ENCODE measurements at regions not wholly inside any gene's neighbourhood (a gene's known extent, or its start where the extent isn't known, plus 50 kb on each side); places are given as distances from the start of the nearest gene placed in this dataset.

DNA sequence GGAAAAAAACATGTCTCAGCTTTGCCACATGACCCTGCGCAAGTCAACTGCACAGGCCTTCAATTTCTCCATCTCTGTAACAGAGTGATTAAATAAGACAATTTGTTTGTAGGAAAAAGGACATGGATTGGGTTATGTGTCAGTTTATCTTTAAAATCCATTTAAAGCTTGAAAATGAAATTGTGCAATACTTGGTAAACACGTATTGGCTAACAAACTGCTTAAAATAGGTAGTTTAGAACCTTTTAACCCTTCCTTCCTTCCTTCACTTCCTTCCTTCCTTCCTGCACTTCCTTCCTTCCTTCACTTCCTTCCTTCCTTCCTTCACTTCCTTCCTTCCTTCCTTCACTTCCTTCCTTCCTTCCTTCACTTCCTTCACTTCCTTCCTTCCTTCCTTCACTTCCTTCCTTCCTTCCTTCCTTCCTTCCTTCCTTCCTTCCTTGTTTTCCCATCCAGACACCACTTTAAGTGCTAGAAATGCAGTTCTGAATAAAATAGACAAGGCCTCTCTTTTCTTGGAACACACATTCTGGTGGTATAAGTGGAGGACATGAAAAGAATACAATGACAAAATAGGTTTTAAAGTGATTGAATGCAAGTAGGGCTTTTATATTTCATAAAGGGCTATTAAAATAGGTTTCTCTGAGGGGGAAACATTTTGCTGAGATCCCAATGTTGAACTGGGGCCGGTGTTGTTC, 130.2 kb upstream of the TP63 start:
- no peak overlapping the region for H3K4me3 ChIP-seq
- TF ChIP-seq PCBP1 (IDR thresholded peaks at IDR 0.05; ENCODE audit: low read depth, low read length, poor library complexity, severe bottlenecking) (no peak), ZNF140 (CRISPR knock-in tag; IDR thresholded peaks at IDR 0.05) (no peak)
- H3K4me2 ChIP-seq (ENCODE audit: insufficient read depth, low read length) = no peak overlapping the region
- DNase-seq (ENCODE audit: extremely low read depth in 1 of 4, low spot score in 3 of 4) (no peak), FAIRE-seq (no peak), ATAC-seq (no peak)
- BruUV-seq (replicated peaks) = no TSS peak
- no peaks in the 10 kb centered on the region for H3K4me1 ChIP-seq (replicated peaks in 1 of 2; ENCODE audit: control insufficient read depth in 2 of 2, insufficient read depth in 2 of 2, low read length in 2 of 2)
- H3K27ac ChIP-seq (ENCODE audit: extremely low read depth, low read depth, low read length) = no peak overlapping the region
- intact Hi-C loops (cut with micrococcal nuclease) = no loop called here
- in situ Hi-C loops (cut with MboI) = no loop called here
- H3K27me3 ChIP-seq (ENCODE audit: control insufficient read depth in 2 of 2, insufficient read depth in 2 of 2, low read length in 2 of 2) = no peaks in the 10 kb centered on the region
- H3K9me1 ChIP-seq (ENCODE audit: control insufficient read depth, insufficient read depth, low read length) = no peaks in the 10 kb centered on the region
- H3K79me2 ChIP-seq (ENCODE audit: control insufficient read depth, insufficient read depth, low read length) = no peaks in the 10 kb centered on the region
- ChIA-PET POLR2A (no interaction called here), CTCF (ENCODE audit: low intra/inter-chr PET ratio) (no interaction called here)
- 3% methylated on average over 3 of the region's 3 CpGs for WGBS (ENCODE audit: insufficient coverage, low coverage, missing lambda C conversion rate)
- no peak overlapping the region for H3K9ac ChIP-seq (ENCODE audit: insufficient read depth in 1 of 2, low read depth in 2 of 2, low read length in 2 of 2)
- no peaks in the 10 kb centered on the region; the same call in 1 of the 2 replicates for H3K9me3 ChIP-seq (replicated peaks; ENCODE audit: control insufficient read depth, insufficient read depth, low read depth, low read length)
- H3K36me3 ChIP-seq (ENCODE audit: control insufficient read depth, insufficient read depth, low read length) = no peaks in the 10 kb centered on the region
- H2AFZ ChIP-seq (ENCODE audit: low read depth, low read length) = no peak overlapping the region
- H4K20me1 ChIP-seq (replicated peaks; ENCODE audit: control insufficient read depth, insufficient read depth, low read length) = no peaks in the 10 kb centered on the region

GRCh38 chr3:189502256-189502655, 128.9 kb upstream of the TP63 start:
- intact Hi-C loops (cut with micrococcal nuclease) = no loop called here
- no TSS peak for BruUV-seq (replicated peaks)
- H3K9me3 ChIP-seq (replicated peaks; ENCODE audit: control insufficient read depth, insufficient read depth, low read depth, low read length) = no peaks in the 10 kb centered on the region; the same call in 1 of the 2 replicates
- in situ Hi-C loops (cut with MboI) = no loop called here
- 0% methylated on average over 4 of the region's 4 CpGs for WGBS (ENCODE audit: insufficient coverage, low coverage, missing lambda C conversion rate)
- no peak overlapping the region for H3K4me2 ChIP-seq (ENCODE audit: insufficient read depth, low read length)
- no peak for ATAC-seq
- no peaks in the 10 kb centered on the region for H3K36me3 ChIP-seq (ENCODE audit: control insufficient read depth, insufficient read depth, low read length)
- H3K27me3 ChIP-seq (ENCODE audit: control insufficient read depth in 2 of 2, insufficient read depth in 2 of 2, low read length in 2 of 2) = no peaks in the 10 kb centered on the region
- H3K9ac ChIP-seq (ENCODE audit: insufficient read depth in 1 of 2, low read depth in 2 of 2, low read length in 2 of 2) = no peak overlapping the region
- CTCF ChIA-PET (ENCODE audit: low intra/inter-chr PET ratio) = no interaction called here
- no peaks in the 10 kb centered on the region for H3K79me2 ChIP-seq (ENCODE audit: control insufficient read depth, insufficient read depth, low read length)
- no peaks in the 10 kb centered on the region for H3K9me1 ChIP-seq (ENCODE audit: control insufficient read depth, insufficient read depth, low read length)
- no peaks in the 10 kb centered on the region for H3K4me1 ChIP-seq (replicated peaks in 1 of 2; ENCODE audit: control insufficient read depth in 2 of 2, insufficient read depth in 2 of 2, low read length in 2 of 2)
- POLR2A ChIA-PET = no interaction called here
- H2AFZ ChIP-seq (ENCODE audit: low read depth, low read length) = no peak overlapping the region
- no peak for DNase-seq (ENCODE audit: extremely low read depth in 1 of 4, low spot score in 3 of 4)
- no peak overlapping the region for H3K4me3 ChIP-seq
- no peak overlapping the region for H3K27ac ChIP-seq (ENCODE audit: extremely low read depth, low read depth, low read length)
- H4K20me1 ChIP-seq (replicated peaks; ENCODE audit: control insufficient read depth, insufficient read depth, low read length) = no peaks in the 10 kb centered on the region
- no peak for FAIRE-seq
- TF ChIP-seq, protein P1, sequence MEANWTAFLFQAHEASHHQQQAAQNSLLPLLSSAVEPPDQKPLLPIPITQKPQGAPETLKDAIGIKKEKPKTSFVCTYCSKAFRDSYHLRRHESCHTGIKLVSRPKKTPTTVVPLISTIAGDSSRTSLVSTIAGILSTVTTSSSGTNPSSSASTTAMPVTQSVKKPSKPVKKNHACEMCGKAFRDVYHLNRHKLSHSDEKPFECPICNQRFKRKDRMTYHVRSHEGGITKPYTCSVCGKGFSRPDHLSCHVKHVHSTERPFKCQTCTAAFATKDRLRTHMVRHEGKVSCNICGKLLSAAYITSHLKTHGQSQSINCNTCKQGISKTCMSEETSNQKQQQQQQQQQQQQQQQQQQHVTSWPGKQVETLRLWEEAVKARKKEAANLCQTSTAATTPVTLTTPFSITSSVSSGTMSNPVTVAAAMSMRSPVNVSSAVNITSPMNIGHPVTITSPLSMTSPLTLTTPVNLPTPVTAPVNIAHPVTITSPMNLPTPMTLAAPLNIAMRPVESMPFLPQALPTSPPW (CRISPR knock-in tag; IDR thresholded peaks at IDR 0.05) = no peak
- TF ChIP-seq KAT8 (IDR thresholded peaks at IDR 0.05; ENCODE audit: low read depth) = no peak
- TF ChIP-seq RBBP5 (IDR thresholded peaks at IDR 0.05; ENCODE audit: borderline replicate concordance, insufficient read depth, low read length, poor library complexity, severe bottlenecking) = no peak

All from K562 (cell line).